GM06990 (cell line): ENCODE measurements at regions not wholly inside any gene's neighbourhood (a gene's known extent, or its start where the extent isn't known, plus 50 kb on each side); places are given as distances from the start of the nearest gene placed in this dataset.
"Not testable (repeated sequence)": the region's sequence is repeated elsewhere in the genome, so short reads cannot be mapped to it uniquely, and the experiment has no call there.

Source experiments
- DNase-seq: peaks from one replicate; pipeline ENCODE4 v3.0.0-alpha.2; 2011; ENCODE audit not compliant: insufficient read length; ENCODE audit errors: extremely low read depth
- H3K27me3 ChIP-seq: replicated peaks from 2 replicates; pipeline ENCODE4 v1.6.0; 2011; ENCODE audit warnings: low read length; ENCODE audit not compliant: control insufficient read depth, insufficient read depth
- H3K36me3 ChIP-seq: 2 replicates; pipeline ENCODE4 v1.5.1; 2011; ENCODE audit warnings: low read length; ENCODE audit not compliant: control insufficient read depth, insufficient read depth
- H3K4me3 ChIP-seq: replicated peaks from 2 replicates; pipeline ENCODE4 v1.5.1; 2011; ENCODE audit warnings: low read depth, mild to moderate bottlenecking, control low read depth, low read length
- TF ChIP-seq, protein P1 (sequence below): IDR thresholded peaks from 2 replicates; pipeline ENCODE4 v1.5.1; 2011; ENCODE audit warnings: low read length, control low read depth, mild to moderate bottlenecking, inconsistent platforms; ENCODE audit not compliant: insufficient read depth, poor library complexity, severe bottlenecking

DNA sequence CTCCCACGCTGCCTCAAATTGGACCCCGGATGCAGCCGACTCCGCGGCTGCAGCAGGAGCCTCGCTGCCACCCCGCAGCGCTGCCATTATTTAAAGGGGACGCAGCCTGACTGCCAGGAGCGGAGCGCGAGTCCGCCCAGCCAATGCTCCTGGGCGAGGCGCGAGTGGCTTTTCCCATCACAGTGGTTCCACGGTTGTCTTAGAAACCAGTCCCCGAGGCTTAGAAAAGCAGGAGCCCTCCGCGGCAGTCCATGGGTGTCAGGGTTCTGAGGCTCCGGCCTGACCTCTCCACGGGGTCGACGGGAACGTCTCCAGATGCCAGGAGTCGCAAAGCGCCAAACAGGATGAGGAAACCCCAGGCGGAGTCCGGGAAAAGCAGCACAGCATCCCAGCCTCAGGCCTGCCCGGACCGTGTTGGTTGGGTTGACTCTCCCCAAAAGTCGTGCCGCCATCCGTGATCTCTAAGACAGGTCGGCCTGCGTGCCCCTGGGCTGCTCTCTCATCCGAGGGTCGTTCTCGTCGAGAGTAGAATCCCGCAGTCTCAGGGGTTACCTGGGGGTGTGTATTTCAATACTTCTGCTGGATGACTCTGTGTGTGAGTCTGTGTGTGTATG is 975.8 kb upstream of the DEFB115 start:
- no peak for DNase-seq
- no peaks in the 10 kb centered on the region for H3K36me3 ChIP-seq
- H3K27me3 ChIP-seq: no peaks in the 10 kb centered on the region
- TF ChIP-seq, protein P1, sequence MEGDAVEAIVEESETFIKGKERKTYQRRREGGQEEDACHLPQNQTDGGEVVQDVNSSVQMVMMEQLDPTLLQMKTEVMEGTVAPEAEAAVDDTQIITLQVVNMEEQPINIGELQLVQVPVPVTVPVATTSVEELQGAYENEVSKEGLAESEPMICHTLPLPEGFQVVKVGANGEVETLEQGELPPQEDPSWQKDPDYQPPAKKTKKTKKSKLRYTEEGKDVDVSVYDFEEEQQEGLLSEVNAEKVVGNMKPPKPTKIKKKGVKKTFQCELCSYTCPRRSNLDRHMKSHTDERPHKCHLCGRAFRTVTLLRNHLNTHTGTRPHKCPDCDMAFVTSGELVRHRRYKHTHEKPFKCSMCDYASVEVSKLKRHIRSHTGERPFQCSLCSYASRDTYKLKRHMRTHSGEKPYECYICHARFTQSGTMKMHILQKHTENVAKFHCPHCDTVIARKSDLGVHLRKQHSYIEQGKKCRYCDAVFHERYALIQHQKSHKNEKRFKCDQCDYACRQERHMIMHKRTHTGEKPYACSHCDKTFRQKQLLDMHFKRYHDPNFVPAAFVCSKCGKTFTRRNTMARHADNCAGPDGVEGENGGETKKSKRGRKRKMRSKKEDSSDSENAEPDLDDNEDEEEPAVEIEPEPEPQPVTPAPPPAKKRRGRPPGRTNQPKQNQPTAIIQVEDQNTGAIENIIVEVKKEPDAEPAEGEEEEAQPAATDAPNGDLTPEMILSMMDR: no peak
- no peak overlapping the region for H3K4me3 ChIP-seq

DNA sequence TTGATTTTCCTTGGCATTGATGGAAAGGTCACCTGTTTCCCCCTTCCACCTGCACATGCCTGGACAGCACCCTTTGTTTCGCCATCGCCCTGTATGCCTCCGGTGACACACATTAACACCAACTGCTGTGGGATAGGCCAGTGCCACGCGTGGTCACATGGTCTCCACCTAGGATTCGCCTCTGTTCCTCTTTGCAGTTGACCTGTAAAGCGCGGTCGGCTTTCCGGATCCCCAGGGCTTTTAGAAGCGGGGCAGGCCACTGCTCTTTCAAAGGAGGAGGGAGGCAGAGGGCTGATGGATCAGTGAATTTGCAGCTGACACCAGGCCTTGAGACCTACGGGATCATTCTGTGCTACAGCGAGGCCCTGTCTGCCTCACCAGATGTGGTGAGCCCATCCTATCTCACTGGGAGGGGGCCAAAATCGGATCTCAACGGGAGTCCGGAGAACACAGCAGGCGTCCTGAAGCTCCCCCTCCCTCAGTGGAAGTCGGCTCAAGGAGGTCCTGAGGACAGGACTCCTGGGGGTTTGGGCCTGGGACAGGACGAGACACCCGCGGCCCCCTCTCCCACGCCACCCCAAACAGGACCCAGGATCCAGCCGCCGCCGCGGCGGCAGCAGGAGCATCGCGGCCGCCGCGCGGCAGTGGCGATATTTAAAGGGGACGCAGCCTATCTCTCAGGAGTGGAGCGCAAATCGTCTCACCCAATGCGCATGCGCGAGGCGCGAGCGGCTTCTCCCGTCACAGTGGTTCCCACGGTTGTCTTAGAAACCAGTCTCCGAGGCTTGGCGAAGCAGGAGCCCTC is 973.8 kb upstream of the DEFB115 start:
- DNase-seq, H3K36me3 ChIP-seq, H3K4me3 ChIP-seq: not testable (repeated sequence)

DNA sequence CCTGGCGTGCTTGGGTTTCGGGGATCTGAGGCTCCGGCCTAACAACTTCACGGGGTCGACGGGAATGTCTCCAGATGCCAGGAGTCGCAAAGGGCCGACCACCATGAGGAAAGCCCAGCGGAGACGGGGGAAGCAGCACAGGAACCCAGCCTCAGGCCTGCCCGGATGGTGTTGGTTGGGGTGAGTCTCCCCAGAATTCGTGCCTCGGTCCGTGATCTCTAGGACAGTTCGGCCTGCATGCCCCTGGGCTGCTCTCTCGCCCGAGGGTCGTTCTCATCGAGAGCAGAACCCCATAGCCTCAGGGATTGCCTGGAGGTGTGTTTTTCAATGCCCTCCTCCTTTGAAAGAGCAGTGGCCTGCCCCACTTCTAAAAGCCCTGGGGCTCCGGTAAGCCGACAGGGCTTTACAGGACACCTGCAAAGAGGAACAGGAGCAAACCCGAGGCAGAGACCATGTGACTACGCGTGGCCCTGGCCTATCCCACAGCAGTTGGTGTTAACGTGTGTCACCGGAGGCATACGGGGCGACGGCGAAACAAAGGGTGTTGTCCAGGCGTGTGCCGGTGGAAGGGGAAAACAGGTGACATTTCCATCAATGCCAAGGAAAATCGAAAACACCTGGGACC is 973.1 kb upstream of the DEFB115 start:
- Histone ChIP-seq H3K27me3 (no peaks in the 10 kb centered on the region), H3K4me3 (no peak overlapping the region), H3K36me3 (no peaks in the 10 kb centered on the region)
- no peak for DNase-seq
- TF ChIP-seq, protein P1: no peak

More for the DNA sequence above, 973.8 kb upstream of the DEFB115 start:
- not testable (repeated sequence) for H3K27me3 ChIP-seq

DNA sequence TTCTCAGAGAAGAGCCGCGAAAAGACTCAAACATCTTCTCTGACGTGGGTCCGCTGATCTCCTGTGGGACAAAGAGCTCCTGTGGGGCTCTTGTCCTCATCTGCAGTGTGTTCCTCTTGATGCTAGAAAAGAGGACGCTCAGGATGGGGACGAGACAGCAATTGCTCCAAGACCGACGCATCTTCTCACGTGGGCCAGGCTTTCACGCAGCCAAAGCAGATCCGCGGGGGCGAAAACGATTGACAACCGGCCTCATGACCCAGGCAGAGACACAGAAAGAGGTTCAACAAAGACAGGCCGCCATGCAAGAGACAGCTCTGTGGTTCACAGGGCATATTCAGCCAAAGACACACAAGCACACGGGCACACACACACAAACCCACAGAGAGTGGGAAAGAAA is 971.8 kb upstream of the DEFB115 start:
- H3K27me3 ChIP-seq: no peaks in the 10 kb centered on the region
- no peaks in the 10 kb centered on the region for H3K36me3 ChIP-seq
- no peak for DNase-seq
- TF ChIP-seq, protein P1: no peak
- no peak overlapping the region for H3K4me3 ChIP-seq

DNA sequence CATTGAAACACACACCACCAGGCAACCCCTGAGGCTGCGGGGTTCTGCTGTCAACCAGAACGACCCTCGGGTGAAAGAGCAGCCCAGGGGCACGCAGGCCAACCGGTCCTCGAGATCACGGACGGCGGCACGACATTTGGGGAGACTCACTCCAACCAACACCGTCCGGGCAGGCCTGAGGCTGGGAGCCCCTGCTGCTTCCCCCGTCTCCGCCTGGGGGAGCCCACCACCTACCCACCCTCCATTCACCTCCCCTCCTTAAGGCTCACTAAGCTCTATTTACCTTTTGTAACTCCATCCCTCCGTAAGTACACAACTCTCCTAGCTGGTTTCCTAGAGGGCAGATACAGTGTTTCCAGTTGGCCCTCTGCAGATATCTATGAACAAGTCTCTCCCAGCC is 971.3 kb upstream of the DEFB115 start:
- H3K36me3 ChIP-seq: no peaks in the 10 kb centered on the region
- H3K27me3 ChIP-seq: no peaks in the 10 kb centered on the region
- DNase-seq: no peak
- TF ChIP-seq, protein P1: no peak
- H3K4me3 ChIP-seq: no peak overlapping the region

DNA sequence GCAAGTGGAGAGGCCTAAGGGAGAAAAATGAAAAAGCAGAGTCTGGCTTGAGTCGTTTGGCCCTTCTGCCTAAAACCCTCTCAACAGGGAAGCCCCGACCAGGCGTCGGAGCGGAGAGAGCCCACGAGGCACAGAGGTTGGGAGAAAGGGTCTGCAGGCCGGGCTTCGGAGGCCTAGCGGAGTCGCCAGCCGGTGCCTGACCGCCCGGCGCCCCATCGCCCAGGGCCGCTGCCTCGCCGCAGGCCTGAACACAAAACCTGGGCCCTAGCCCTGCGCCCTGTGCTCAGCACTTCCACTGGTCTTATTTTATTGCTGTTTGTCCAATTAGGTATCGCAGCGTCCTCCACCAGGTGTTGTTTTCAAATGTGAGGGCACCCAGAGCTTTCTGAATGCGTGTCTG is 970.0 kb upstream of the DEFB115 start:
- not testable (repeated sequence) for DNase-seq, H3K4me3 ChIP-seq, H3K27me3 ChIP-seq, H3K36me3 ChIP-seq
